ENCODE measurements at regions not wholly inside any gene's neighbourhood (a gene's known extent, or its start where the extent isn't known, plus 50 kb on each side); places are given as distances from the start of the nearest gene placed in this dataset.

GRCh38 chr20:10761786-10762185, 88.0 kb upstream of the JAG1 start:
- ChIA-PET RAD21 (ENCODE audit: unreplicated experiment) (no interaction called here), SMC1A (ENCODE audit: uncharacterized antibody, unreplicated experiment) (no interaction called here), POLR2A (no interaction called here), CTCF (no interaction called here)
- H4K20me1 ChIP-seq (ENCODE audit: control insufficient read depth, insufficient read depth), result no peaks in the 10 kb centered on the region
- intact Hi-C loops (cut with micrococcal nuclease; ENCODE audit: unreplicated experiment) (no loop called here), in situ Hi-C loops (cut with MboI) (no loop called here)
- no peaks in the 10 kb centered on the region for H3K4me1 ChIP-seq (ENCODE audit: control insufficient read depth, insufficient read depth, low read length)
- H3K27me3 ChIP-seq (replicated peaks in 1 of 2; ENCODE audit: control insufficient read depth in 2 of 2, insufficient read depth in 2 of 2, low read length in 1 of 2), result 0 out of 4 replicates have a peak, but pooled peaks cover 0 to 2% of the 10 kb centered on the region in 2 experiments
- 43% methylated on average over 8 of the region's 8 CpGs for WGBS (ENCODE audit: insufficient coverage, insufficient replicate concordance, low lambda C conversion rate, missing lambda C conversion rate)
- DNase-seq (ENCODE audit: low read depth, low spot score) (no peak), FAIRE-seq (no peak), ATAC-seq (no peak)
- no peak overlapping the region for H3K9ac ChIP-seq (ENCODE audit: control insufficient read depth, insufficient read depth, low read length)
- no peaks in the 10 kb centered on the region for H3K79me2 ChIP-seq (ENCODE audit: control insufficient read depth, insufficient read depth, low read length)
- no TSS peak for BruUV-seq (replicated peaks)
- no peaks in the 10 kb centered on the region for H3K9me3 ChIP-seq (replicated peaks; ENCODE audit: control insufficient read depth, insufficient read depth, low read length)
- no peak overlapping the region for H2AFZ ChIP-seq (ENCODE audit: control insufficient read depth, low read depth, low read length)
- H3K27ac ChIP-seq (ENCODE audit: control insufficient read depth, insufficient read depth), result no peak overlapping the region
- no peaks in the 10 kb centered on the region for H3K36me3 ChIP-seq (ENCODE audit: control insufficient read depth in 2 of 2, insufficient read depth in 2 of 2, low read length in 1 of 2)
- no peak overlapping the region for H3K4me2 ChIP-seq (ENCODE audit: control insufficient read depth, insufficient read depth)
- H3K4me3 ChIP-seq, result no peak overlapping the region
- no peak for TF ChIP-seq STAT3 (IDR thresholded peaks at IDR 0.05; ENCODE audit: low read depth, low read length)
- TF ChIP-seq NBN (IDR thresholded peaks at IDR 0.05), result no peak
- no peak for TF ChIP-seq MYC (IDR thresholded peaks at IDR 0.05; ENCODE audit: insufficient read depth, insufficient read length, insufficient replicate concordance, low read length, severe bottlenecking)
- no peak for TF ChIP-seq ZZZ3 (IDR thresholded peaks at IDR 0.05; ENCODE audit: control insufficient read depth, insufficient read length, low read depth)
- no peak for TF ChIP-seq E2F4 (IDR thresholded peaks at IDR 0.05; ENCODE audit: low read depth, low read length)
- TF ChIP-seq TCF3 (IDR thresholded peaks at IDR 0.05; ENCODE audit: borderline replicate concordance, insufficient read depth, low read depth, low read length), result no peak
- no peak for TF ChIP-seq POLR2AphosphoS2 (IDR thresholded peaks at IDR 0.05; ENCODE audit: low read depth, low read length)
- no peak for TF ChIP-seq MAX (IDR thresholded peaks at IDR 0.05; ENCODE audit: low read depth, low read length)
- no peak for TF ChIP-seq ZNF207 (IDR thresholded peaks at IDR 0.05; ENCODE audit: borderline replicate concordance)
- no peak for TF ChIP-seq ZNF622 (IDR thresholded peaks at IDR 0.05)
- TF ChIP-seq WRNIP1 (IDR thresholded peaks at IDR 0.05; ENCODE audit: borderline replicate concordance, low read depth, low read length), result no peak
- no peak for TF ChIP-seq FOXM1 (IDR thresholded peaks at IDR 0.05; ENCODE audit: low read depth, low read length)
- TF ChIP-seq CUX1 (IDR thresholded peaks at IDR 0.05; ENCODE audit: insufficient replicate concordance, low read depth, low read length), result no peak
- TF ChIP-seq ASH2L (IDR thresholded peaks at IDR 0.05; ENCODE audit: borderline replicate concordance, low read depth), result no peak
- no peak for TF ChIP-seq BCL3 (IDR thresholded peaks at IDR 0.05; ENCODE audit: borderline replicate concordance, insufficient read depth, low read depth, low read length, poor library complexity, severe bottlenecking)
- no peak for TF ChIP-seq ATF3 (IDR thresholded peaks at IDR 0.05; ENCODE audit: borderline replicate concordance, extremely low read depth, low read depth, low read length)
- TF ChIP-seq CHD2 (IDR thresholded peaks at IDR 0.05; ENCODE audit: borderline replicate concordance, low read depth, low read length), result no peak

Data from GM12878 (cell line).